AG10803 (cell line): ENCODE measurements at regions not wholly inside any gene's neighbourhood (a gene's known extent, or its start where the extent isn't known, plus 50 kb on each side); places are given as distances from the start of the nearest gene placed in this dataset.
A peak's percentile ranks its signal among the peaks of the same experiment; 100 is the strongest.
"Not testable (repeated sequence)": the region's sequence is repeated elsewhere in the genome, so short reads cannot be mapped to it uniquely, and the experiment has no call there.

Experiments used
- DNase-seq: peaks from one replicate; pipeline ENCODE4 v3.0.0; 2010; ENCODE audit warnings: low read depth
- H3K4me3 ChIP-seq: 2 replicates; pipeline ENCODE4 v1.5.1; 2011; ENCODE audit warnings: mild to moderate bottlenecking, low read length, control low read depth
- TF ChIP-seq, protein P1 (sequence below): conservative IDR thresholded peaks from 2 replicates; pipeline ENCODE4 v1.5.1; 2011; ENCODE audit warnings: mild to moderate bottlenecking, low read length, control low read depth, inconsistent platforms

- DNase-seq = no peak
- TF ChIP-seq, protein P1, sequence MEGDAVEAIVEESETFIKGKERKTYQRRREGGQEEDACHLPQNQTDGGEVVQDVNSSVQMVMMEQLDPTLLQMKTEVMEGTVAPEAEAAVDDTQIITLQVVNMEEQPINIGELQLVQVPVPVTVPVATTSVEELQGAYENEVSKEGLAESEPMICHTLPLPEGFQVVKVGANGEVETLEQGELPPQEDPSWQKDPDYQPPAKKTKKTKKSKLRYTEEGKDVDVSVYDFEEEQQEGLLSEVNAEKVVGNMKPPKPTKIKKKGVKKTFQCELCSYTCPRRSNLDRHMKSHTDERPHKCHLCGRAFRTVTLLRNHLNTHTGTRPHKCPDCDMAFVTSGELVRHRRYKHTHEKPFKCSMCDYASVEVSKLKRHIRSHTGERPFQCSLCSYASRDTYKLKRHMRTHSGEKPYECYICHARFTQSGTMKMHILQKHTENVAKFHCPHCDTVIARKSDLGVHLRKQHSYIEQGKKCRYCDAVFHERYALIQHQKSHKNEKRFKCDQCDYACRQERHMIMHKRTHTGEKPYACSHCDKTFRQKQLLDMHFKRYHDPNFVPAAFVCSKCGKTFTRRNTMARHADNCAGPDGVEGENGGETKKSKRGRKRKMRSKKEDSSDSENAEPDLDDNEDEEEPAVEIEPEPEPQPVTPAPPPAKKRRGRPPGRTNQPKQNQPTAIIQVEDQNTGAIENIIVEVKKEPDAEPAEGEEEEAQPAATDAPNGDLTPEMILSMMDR = no peak
- H3K4me3 ChIP-seq = no peak overlapping the region
Measured at GRCh38 chr6:71766796-71767195, 119.6 kb upstream of the RIMS1 start.

DNA sequence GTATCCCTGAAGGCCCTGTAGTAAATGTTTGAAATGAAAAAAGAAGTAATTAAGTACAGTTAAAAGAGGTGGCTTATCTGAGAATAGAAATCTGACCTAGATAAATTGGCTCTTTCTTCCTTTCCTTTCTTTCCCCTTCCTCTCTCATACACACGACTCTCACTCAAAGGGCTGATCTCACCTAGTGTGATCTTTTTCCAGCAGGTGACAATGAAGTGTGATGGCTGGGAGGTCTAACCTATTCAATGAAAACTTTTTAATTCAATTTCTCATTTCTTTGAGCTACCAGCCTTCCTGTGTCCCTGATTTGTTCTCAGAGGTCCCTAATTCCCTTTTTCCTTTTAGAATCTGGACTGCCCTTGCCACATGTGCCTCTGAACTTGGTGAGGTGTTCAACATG lies 118.0 kb upstream of the RIMS1 start:
- TF ChIP-seq, protein P1 = no peak
- DNase-seq = no peak
- H3K4me3 ChIP-seq = no peak overlapping the region

- no peak overlapping the region for H3K4me3 ChIP-seq
- no peak for DNase-seq
- TF ChIP-seq, protein P1 = no peak
Measured at GRCh38 chr6:71808865-71809264, 77.5 kb upstream of the RIMS1 start.

GRCh38 chr6:71810880-71811279 lies 75.5 kb upstream of the RIMS1 start:
- H3K4me3 ChIP-seq = no peak overlapping the region
- no peak for DNase-seq

GRCh38 chr6:71822625-71823024 lies 63.7 kb upstream of the RIMS1 start:
- TF ChIP-seq, protein P1 = no peak
- DNase-seq = peak; percentile 12

More at GRCh38 chr6:71810880-71811279, 75.5 kb upstream of the RIMS1 start:
- TF ChIP-seq, protein P1 = no peak

DNA sequence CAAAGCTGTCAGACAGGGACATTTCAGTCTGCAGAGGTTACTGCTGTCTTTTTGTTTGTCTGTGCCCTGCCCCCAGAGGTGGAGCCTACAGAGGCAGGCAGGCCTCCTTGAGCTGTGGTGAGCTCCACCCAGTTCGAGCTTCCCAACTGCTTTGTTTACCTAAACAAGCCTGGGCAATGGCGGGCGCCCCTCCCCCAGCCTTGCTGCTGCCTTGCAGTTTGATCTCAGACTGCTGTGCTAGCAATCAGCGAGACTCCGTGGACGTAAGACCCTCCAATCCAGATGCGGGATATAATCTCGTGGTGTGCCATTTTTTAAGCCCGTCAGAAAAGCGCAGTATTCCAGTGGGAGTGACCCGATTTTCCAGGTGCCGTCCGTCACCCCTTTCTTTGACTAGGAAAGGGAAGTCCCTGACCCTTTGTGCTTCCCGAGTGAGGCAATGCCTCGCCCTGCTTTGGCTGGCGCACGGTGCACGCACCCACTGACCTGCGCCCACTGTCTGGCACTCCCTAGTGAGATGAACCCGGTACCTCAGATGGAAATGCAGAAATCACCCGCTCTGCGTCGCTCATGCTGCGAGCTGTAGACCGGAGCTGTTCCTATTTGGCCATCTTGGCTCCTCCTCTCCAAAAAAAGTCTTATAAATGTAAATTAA lies 54.1 kb upstream of the RIMS1 start:
- not testable (repeated sequence) for DNase-seq, H3K4me3 ChIP-seq

More at GRCh38 chr6:71822625-71823024, 63.7 kb upstream of the RIMS1 start:
- no peak overlapping the region for H3K4me3 ChIP-seq
